AG09309 (cell line): ENCODE measurements at regions not wholly inside any gene's neighbourhood (a gene's known extent, or its start where the extent isn't known, plus 50 kb on each side); places are given as distances from the start of the nearest gene placed in this dataset.

Experiments used
- DNase-seq: peaks from one replicate; pipeline ENCODE4 v3.0.0-alpha.2; 2010; ENCODE audit warnings: low read depth
- H3K4me3 ChIP-seq: 2 replicates; pipeline ENCODE4 v1.5.1; 2011; ENCODE audit warnings: mild to moderate bottlenecking, low read depth, low read length, moderate library complexity; ENCODE audit not compliant: control insufficient read depth
- CTCF ChIP-seq: IDR thresholded peaks from 2 replicates; pipeline ENCODE4 v1.5.1; 2011; ENCODE audit warnings: mild to moderate bottlenecking, low read depth, low read length, inconsistent platforms; ENCODE audit not compliant: insufficient read depth, control insufficient read depth; ENCODE audit errors: missing control alignments

- no peak for TF ChIP-seq CTCF
Measured at GRCh38 chr2:2931318-2932075, 446.1 kb downstream of the EIPR1 start.

GRCh38 chr2:2930841-2931240 is 446.8 kb downstream of the EIPR1 start:
- no peak for TF ChIP-seq CTCF
- no peak for DNase-seq

More at GRCh38 chr2:2931318-2932075, 446.1 kb downstream of the EIPR1 start:
- no peak overlapping the region for H3K4me3 ChIP-seq
- DNase-seq, result no peak

GRCh38 chr2:2926858-2927175 is 450.8 kb downstream of the EIPR1 start:
- H3K4me3 ChIP-seq, result no peak overlapping the region
- no peak for DNase-seq

More at GRCh38 chr2:2930841-2931240, 446.8 kb downstream of the EIPR1 start:
- H3K4me3 ChIP-seq, result no peak overlapping the region

GRCh38 chr2:2926009-2926857 is 451.4 kb downstream of the EIPR1 start:
- DNase-seq, result no peak
- TF ChIP-seq CTCF, result no peak
- H3K4me3 ChIP-seq, result no peak overlapping the region

More at GRCh38 chr2:2926858-2927175, 450.8 kb downstream of the EIPR1 start:
- no peak for TF ChIP-seq CTCF

- no peak for DNase-seq
- H3K4me3 ChIP-seq, result no peak overlapping the region
- TF ChIP-seq CTCF, result no peak
Measured at GRCh38 chr2:2922156-2922555, 455.5 kb downstream of the EIPR1 start.

- no peak for TF ChIP-seq CTCF
- DNase-seq, result no peak
- H3K4me3 ChIP-seq, result no peak overlapping the region
Measured at GRCh38 chr2:2921011-2921720, 456.5 kb downstream of the EIPR1 start.
